ENCODE measurements at regions not wholly inside any gene's neighbourhood (a gene's known extent, or its start where the extent isn't known, plus 50 kb on each side); places are given as distances from the start of the nearest gene placed in this dataset.

- Histone ChIP-seq H3K36me3 (no peaks in the 10 kb centered on the region), H3K4me1 (peaks cover 0 to 30% (median 22%) of the 10 kb centered on the region in 4 donors), H3K27ac (replicated peaks in 1 of 4) (peak overlapping the region; percentile 27 to 58 (median 38)), H3K9me3 (no peaks in the 10 kb centered on the region), H3K4me3 (peak overlapping the region in 3 of 4 donors; percentile 1 to 15 (median 2)), H3K27me3 (no peaks in the 10 kb centered on the region)
- intact Hi-C loops (cut with DNase I): no loop called here
- WGBS: 20% methylated on average over 6 of the region's 6 CpGs
- no peak for DNase-seq (ENCODE audit: extremely low spot score)
- TF ChIP-seq POLR2AphosphoS5 (IDR thresholded peaks at IDR 0.05) (peak in 1 of 2 donors; percentile 35), EP300 (IDR thresholded peaks at IDR 0.05) (no peak)
Observed at GRCh38 chr11:134691985-134692384, 279.9 kb upstream of the B3GAT1 start.

DNA sequence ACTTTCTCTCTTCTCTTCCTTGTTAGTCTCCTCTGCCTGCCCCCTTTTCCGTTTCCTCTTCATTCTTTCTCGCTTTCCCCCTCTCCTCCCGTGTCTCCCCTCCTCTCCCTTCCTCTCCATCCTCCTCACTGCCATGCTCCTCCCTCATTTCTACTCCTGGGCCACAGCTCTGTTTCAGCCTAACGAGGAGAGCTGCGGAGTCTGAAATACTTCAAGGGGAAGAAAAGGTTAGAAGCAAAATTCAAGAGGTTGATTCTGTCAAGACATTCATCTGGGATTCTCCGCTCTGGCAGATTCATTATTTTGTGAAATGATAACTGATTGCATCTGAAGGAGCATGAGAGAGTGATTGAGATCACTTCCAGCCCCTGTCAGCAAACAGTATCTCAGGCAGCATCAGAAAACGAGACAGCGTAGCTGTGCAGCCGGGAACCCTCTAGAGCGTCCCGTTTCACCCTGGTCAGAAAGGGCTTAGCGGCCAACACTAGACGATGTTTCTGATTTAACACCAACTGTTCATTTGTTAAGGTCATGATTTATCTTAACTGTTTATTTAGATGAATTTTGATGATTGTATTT lies 279.3 kb upstream of the B3GAT1 start:
- Histone ChIP-seq H3K36me3 (no peaks in the 10 kb centered on the region), H3K4me1 (peaks cover 0 to 30% (median 23%) of the 10 kb centered on the region in 4 donors), H3K9me3 (no peaks in the 10 kb centered on the region), H3K27ac (replicated peaks in 1 of 4) (peak overlapping the region in 3 of 4 donors; percentile 32 to 58 (median 44)), H3K4me3 (peak overlapping the region in 3 of 4 donors; percentile 1 to 15 (median 2)), H3K27me3 (no peaks in the 10 kb centered on the region)
- peak; percentile 74 for DNase-seq (ENCODE audit: extremely low spot score)
- WGBS: 32% methylated on average over 13 of the region's 13 CpGs
- TF ChIP-seq POLR2AphosphoS5 (IDR thresholded peaks at IDR 0.05) (no peak), EP300 (IDR thresholded peaks at IDR 0.05) (no peak), POLR2A (IDR thresholded peaks at IDR 0.05; ENCODE audit: low read depth) (no peak), CTCF (IDR thresholded peaks at IDR 0.05) (no peak)
- intact Hi-C loops (cut with DNase I): no loop called here

DNA sequence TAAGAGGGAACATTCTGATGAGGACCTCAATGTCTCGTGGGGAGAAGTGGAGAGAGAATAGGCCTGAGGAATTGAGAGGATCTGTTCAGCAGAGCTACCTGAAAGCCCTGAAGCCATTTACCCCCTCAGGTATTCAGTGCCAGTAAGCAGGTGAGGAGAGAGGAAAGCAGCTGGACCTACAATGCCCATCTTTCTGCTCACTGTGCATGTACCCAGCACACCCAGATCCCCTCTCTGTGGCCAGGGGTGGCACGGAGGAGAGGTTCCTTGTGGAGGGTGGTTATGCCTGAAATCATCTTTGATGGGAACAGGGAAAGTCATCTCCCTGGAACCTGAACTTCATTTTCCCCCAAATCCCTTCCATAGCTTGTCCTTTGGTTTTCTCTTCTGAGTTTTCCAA lies 277.8 kb upstream of the B3GAT1 start:
- Histone ChIP-seq H3K27me3 (no peaks in the 10 kb centered on the region), H3K4me1 (peaks cover 0 to 41% (median 36%) of the 10 kb centered on the region in 4 donors), H3K9me3 (no peaks in the 10 kb centered on the region), H3K4me3 (no peak overlapping the region), H3K36me3 (no peaks in the 10 kb centered on the region), H3K27ac (replicated peaks in 1 of 4) (no peak overlapping the region)
- WGBS: 85% methylated on average over 2 of the region's 2 CpGs
- TF ChIP-seq EP300 (IDR thresholded peaks at IDR 0.05): no peak
- intact Hi-C loops (cut with DNase I): no loop called here
- DNase-seq (ENCODE audit: extremely low spot score): peak; percentile 70

DNA sequence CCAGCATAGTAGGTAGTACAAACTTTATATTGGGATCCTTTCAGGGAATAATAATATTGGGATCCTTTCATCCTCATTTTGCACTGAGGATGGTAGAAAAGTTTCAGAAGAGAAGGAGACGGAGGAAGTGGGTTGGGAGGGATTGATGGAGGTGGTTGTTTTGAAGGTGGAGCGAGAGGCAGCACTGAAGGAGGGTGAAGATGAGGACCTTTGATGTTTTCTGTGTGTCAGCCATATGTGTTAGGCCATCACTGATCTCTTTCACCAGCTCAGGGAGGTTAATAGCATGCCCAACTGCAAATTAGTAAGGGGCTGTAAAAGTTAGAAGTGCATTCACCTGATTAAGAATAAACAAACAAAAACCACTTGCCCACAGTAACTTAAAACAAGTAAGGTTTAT lies 275.5 kb upstream of the B3GAT1 start:
- WGBS: 81% methylated on average over 2 of the region's 2 CpGs

GRCh38 chr11:134686460-134687061 lies 274.5 kb upstream of the B3GAT1 start:
- Histone ChIP-seq H3K27me3 (no peaks in the 10 kb centered on the region), H3K4me3 (no peak overlapping the region), H3K9me3 (no peaks in the 10 kb centered on the region), H3K4me1 (peaks cover 0 to 34% (median 25%) of the 10 kb centered on the region in 4 donors), H3K27ac (replicated peaks in 1 of 4) (no peak overlapping the region), H3K36me3 (no peaks in the 10 kb centered on the region)
- DNase-seq (ENCODE audit: extremely low spot score): peak; percentile 75
- TF ChIP-seq EP300 (IDR thresholded peaks at IDR 0.05) (no peak), POLR2AphosphoS5 (IDR thresholded peaks at IDR 0.05) (no peak), CTCF (IDR thresholded peaks at IDR 0.05) (no peak), POLR2A (IDR thresholded peaks at IDR 0.05; ENCODE audit: low read depth) (no peak)
- intact Hi-C loops (cut with DNase I): no loop called here
- 40% methylated on average over 6 of the region's 6 CpGs for WGBS

More for the DNA sequence above, 275.5 kb upstream of the B3GAT1 start:
- Histone ChIP-seq H3K4me1 (peaks cover 0 to 42% (median 35%) of the 10 kb centered on the region in 4 donors), H3K27me3 (no peaks in the 10 kb centered on the region), H3K27ac (replicated peaks in 1 of 4) (no peak overlapping the region), H3K36me3 (no peaks in the 10 kb centered on the region), H3K4me3 (no peak overlapping the region), H3K9me3 (no peaks in the 10 kb centered on the region)
- TF ChIP-seq POLR2A (IDR thresholded peaks at IDR 0.05; ENCODE audit: low read depth) (no peak), POLR2AphosphoS5 (IDR thresholded peaks at IDR 0.05) (no peak), CTCF (IDR thresholded peaks at IDR 0.05) (no peak), EP300 (IDR thresholded peaks at IDR 0.05) (no peak)
- intact Hi-C loops (cut with DNase I): no loop called here
- DNase-seq (ENCODE audit: extremely low spot score): no peak

Measured in esophagus muscularis mucosa (tissue), 4 donors.